WI38 (cell line): ENCODE measurements at regions not wholly inside any gene's neighbourhood (a gene's known extent, or its start where the extent isn't known, plus 50 kb on each side); places are given as distances from the start of the nearest gene placed in this dataset.
A peak's percentile ranks its signal among the peaks of the same experiment; 100 is the strongest.

Source experiments
- H3K4me3 ChIP-seq: 2 replicates; pipeline ENCODE4 v1.5.1; 2011; ENCODE audit warnings: low read depth, mild to moderate bottlenecking, control low read depth, low read length
- TF ChIP-seq, protein P1 (sequence below): IDR thresholded peaks from 2 replicates; pipeline ENCODE4 v1.5.1; 2012; ENCODE audit warnings: low read depth, mild to moderate bottlenecking, control low read depth, low read length

DNA sequence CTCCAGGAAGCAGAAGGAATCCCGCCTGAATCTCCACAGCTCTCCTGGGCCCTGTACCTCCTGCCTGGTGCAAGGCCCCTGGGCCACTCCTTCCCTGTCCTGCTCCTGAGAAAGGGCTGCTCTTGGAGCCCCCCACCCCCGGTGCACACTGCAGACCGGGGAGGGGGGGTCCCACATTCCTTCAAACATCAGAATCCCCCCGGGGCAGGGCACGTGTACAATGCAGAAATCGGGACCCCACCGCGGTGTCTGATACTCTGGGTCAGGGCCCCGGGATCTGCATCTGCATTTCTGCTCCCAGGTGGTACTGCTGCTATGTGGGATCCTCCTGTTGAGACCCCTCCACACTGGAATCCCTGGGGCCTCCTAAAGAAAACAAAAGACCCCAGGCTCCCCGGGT, 99.5 kb upstream of the GSE1 start:
- H3K4me3 ChIP-seq = no peak overlapping the region
- TF ChIP-seq, protein P1, sequence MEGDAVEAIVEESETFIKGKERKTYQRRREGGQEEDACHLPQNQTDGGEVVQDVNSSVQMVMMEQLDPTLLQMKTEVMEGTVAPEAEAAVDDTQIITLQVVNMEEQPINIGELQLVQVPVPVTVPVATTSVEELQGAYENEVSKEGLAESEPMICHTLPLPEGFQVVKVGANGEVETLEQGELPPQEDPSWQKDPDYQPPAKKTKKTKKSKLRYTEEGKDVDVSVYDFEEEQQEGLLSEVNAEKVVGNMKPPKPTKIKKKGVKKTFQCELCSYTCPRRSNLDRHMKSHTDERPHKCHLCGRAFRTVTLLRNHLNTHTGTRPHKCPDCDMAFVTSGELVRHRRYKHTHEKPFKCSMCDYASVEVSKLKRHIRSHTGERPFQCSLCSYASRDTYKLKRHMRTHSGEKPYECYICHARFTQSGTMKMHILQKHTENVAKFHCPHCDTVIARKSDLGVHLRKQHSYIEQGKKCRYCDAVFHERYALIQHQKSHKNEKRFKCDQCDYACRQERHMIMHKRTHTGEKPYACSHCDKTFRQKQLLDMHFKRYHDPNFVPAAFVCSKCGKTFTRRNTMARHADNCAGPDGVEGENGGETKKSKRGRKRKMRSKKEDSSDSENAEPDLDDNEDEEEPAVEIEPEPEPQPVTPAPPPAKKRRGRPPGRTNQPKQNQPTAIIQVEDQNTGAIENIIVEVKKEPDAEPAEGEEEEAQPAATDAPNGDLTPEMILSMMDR = no peak

DNA sequence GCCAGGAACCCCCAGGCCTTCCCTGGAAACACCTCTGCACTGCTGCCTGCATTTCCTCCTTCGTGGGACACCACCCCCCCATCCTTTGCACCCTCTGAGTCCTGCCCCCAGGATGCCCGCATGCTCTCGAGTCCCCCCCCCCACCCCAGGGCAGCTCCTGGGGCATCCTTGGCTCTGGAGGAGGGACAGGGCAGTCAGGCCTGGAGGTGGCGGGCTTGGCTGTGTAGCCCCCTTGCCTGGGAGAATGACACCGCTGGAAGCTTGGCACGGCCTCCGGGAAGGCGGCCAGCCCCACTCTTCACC, 98.9 kb upstream of the GSE1 start:
- TF ChIP-seq, protein P1 = no peak
- H3K4me3 ChIP-seq = no peak overlapping the region

DNA sequence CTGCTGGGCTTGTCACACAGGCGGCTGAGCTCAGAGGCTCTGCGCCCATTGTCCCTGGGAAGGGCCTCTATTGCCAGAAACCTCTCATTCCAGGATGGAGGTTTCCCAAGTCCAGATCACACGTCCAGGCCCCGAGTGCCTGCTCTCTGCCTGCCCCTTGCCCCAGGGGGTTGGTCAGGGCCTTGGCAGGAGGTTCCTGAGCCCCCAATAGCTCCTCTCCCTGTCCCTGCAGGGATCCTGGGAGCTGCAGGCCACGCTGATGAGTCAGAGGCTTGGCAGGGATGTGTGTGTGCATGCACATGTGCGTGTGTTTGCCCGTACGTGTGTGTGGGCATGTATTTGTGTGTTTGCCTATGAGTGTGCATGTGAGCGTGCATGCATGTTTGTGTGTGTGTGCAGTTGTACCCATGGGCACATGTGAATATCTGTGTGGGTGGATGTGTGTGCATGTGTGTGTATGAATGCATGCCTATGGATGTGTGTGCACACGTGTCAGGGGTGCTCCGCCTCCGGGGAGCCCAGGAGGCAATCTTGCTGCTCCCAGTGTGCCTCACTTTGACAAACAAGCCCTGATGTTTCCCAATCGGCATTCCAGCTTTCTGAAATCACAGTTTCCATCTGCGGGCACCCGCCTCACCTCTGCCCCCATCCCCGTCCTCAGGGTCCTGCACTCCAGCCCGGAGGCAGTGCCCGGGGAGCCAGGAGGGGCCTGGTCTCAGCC, 98.4 kb upstream of the GSE1 start:
- H3K4me3 ChIP-seq = peak overlapping the region; percentile 43; the same call in 1 of the 2 replicates
- TF ChIP-seq, protein P1 = no peak

DNA sequence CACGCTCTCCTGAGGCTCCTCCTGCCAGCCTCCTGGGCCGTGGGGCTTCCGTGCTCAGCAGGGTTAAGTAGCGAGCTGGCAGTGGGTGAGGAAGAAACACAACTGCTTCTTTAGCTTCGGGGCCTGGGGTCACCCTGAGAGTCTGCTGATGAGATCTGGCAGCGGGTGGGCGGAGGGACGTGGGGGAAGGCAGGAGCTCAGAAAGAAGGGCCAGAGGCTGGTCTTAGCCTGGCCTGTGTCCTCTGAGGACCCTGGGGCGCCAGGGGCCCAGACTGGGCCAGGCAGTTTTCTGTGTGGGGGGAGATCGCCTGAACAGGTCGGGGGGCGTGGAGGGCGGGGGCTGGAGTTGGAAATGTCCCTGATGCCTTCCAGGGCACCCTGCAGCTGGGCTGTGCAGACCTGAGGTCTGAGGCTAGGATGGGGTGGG, 97.8 kb upstream of the GSE1 start:
- peak overlapping the region; percentile 43; the same call in 1 of the 2 replicates for H3K4me3 ChIP-seq
- TF ChIP-seq, protein P1 = no peak

DNA sequence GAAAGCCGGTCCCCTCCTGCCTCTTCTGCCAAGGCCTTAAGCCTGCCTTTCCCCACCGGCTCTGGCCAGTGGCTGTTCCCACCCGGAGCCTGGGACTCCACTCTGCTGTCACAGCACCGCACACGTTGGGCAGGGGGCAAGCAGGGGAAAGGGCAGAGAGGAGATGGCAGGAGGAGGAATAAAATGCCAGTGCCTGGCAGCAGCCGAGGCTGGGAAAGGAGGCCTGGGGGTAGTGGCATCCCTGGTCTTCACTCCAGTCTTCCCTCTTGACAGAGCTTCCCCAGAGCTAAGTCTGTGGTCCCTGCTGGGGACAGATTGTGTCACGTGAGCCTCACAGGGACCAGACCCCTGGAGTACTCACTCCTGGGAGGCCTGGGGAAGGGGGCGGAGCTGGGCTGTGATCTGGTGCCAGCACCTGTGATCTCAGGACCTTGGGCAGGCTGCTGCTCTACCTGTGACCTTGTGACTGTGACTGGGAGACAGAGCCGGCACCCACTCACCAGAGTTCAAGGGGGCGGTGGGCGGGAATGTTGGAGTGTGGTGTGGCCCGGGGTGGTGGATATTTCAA, 97.2 kb upstream of the GSE1 start:
- TF ChIP-seq, protein P1 = no peak
- H3K4me3 ChIP-seq = no peak overlapping the region

DNA sequence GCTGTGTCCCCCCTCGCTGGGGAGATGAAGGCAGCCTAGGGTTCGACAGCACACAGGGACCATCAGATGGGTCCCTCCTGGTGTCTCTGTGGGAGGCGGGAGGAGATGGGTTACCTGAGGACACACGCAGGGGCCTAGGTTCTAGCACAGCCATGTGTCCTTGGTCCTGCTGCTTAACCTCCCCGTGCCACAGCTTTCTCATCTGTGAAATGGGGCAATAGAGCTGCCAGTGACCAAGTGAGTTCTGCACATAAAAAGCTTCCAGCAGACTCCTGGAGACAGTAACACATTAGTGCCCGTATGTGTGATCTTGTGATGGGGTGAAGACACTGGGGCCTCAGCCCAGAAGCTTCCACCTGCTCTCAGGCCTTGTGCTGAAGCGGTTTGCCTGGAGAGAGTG, 96.0 kb upstream of the GSE1 start:
- TF ChIP-seq, protein P1 = no peak
- no peak overlapping the region for H3K4me3 ChIP-seq

DNA sequence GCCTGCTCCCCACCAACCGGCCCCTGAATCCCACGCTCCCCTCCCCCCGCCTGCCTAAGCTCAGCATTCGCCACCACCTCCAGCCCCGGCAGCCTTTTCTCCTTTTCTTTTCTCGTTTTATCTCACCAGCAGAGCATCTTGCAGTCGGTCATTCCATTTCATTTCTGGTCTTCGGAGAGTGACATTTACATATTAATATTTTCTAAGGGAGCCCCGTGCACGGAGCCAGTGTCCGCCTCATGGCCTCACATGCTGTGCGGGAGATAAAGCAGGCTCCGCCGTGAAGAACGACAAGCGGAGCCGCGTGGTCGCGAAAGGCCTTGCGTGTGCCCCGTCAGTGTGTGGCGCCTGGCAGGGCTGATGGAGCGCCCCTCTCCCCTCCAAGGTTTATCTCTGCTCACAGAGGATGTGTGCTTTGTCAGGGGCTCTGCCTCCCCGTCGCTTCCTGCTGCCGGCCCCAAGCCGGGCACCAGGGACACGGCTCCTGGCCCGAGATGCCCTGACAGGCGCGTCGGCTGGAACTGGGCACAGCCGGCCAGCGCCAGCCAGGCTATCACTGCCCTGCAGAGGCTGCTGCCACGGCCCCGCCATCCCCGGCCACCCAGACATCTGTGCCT, 95.5 kb upstream of the GSE1 start:
- H3K4me3 ChIP-seq = no peak overlapping the region
- TF ChIP-seq, protein P1 = no peak
